ENCODE measurements at regions not wholly inside any gene's neighbourhood (a gene's known extent, or its start where the extent isn't known, plus 50 kb on each side); places are given as distances from the start of the nearest gene placed in this dataset.
"Not testable (repeated sequence)": the region's sequence is repeated elsewhere in the genome, so short reads cannot be mapped to it uniquely, and the experiment has no call there.

- DNase-seq (ENCODE audit: low read depth in 2 of 2), result no peak
Measured at GRCh38 chr11:114929351-114930000, 251.1 kb downstream of the NXPE2 start.

GRCh38 chr11:114938799-114939198 is 260.5 kb downstream of the NXPE2 start:
- DNase-seq (ENCODE audit: low read depth in 2 of 2), result no peak

DNA sequence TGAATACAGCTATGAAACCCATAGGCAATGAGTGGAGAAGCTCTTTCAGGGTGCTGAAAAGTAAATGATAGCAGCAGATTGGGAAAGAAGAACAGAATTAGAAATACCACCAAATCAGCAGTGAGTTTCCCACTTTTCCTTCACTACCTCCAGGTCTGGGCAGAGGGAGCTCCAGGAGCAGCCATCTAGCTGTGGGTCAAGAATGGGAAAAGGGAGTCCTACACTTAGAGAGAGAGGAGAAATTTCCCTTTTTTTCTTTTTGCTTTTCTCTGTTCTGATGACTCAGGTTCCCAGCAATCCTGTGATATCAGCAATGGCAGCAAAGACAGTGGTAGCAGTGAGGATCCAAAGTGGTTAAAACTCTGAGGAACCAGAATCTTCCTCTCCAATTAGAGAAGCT is 263.9 kb downstream of the NXPE2 start:
- DNase-seq (ENCODE audit: low read depth in 2 of 2), result no peak

GRCh38 chr11:114949614-114950351 is 271.5 kb downstream of the NXPE2 start:
- DNase-seq (ENCODE audit: low read depth in 2 of 2), result no peak

- DNase-seq (ENCODE audit: low read depth in 2 of 2), result no peak
Measured at GRCh38 chr11:114953039-114953438, 274.7 kb downstream of the NXPE2 start.

GRCh38 chr11:114955923-114956322 is 277.6 kb downstream of the NXPE2 start:
- no peak for DNase-seq (ENCODE audit: low read depth in 2 of 2)

GRCh38 chr11:114956566-114956965 is 278.2 kb downstream of the NXPE2 start:
- no peak for DNase-seq (ENCODE audit: low read depth in 2 of 2)

GRCh38 chr11:114959953-114960505 is 281.7 kb downstream of the NXPE2 start:
- no peak for DNase-seq (ENCODE audit: low read depth in 2 of 2)

DNA sequence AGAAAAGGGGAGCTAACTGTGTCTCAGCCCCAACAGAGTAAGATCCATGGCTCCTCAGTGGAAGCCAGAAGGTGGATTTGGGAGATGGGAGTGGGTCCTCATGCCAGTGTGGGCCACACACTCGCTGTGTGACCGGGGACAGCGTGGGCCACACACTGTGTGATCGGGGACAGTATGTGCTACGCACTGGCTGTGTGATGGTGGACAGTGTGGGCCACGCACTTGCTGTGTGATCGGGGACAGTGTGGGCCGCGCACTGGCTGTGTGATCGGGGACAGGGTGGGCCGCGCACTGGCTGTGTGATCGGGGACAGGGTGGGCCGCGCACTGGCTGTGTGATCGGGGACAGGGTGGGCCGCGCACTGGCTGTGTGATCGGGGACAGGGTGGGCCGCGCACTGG is 282.5 kb downstream of the NXPE2 start:
- DNase-seq (ENCODE audit: low read depth in 2 of 2), result not testable (repeated sequence)

DNA sequence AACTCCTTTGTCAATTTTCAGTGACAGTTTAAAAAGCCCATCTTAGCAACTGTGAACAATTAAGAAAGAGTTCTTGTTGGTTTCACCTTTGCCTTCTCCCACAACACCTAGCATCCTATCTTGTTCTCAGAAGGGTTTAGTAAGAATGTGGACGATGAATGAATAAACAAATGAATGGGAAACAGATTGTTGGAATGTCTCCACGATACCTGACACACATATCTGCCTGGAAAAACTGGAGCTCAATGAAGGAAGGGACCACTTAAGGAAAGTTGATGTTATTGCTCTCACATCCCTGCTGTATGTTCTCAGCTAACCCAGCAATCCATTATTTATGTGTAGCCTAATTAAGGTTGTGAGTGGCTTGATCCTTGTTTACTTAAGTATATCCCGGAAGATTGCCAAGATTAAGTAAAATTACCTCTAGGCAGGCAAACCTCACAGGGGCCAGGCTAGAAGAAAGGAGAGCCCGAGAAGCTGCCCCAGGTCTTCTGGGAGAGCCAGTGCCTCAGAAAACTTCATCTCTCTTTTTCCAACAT is 286.4 kb downstream of the NXPE2 start:
- no peak for DNase-seq (ENCODE audit: low read depth in 2 of 2)

GRCh38 chr11:114970927-114971645 is 292.8 kb downstream of the NXPE2 start:
- no peak for DNase-seq (ENCODE audit: low read depth in 2 of 2)

GRCh38 chr11:114972105-114972504 is 293.8 kb downstream of the NXPE2 start:
- no peak for DNase-seq (ENCODE audit: low read depth in 2 of 2)

GRCh38 chr11:114977651-114978050 is 299.3 kb downstream of the NXPE2 start:
- no peak for DNase-seq (ENCODE audit: low read depth in 2 of 2)

- no peak for DNase-seq (ENCODE audit: low read depth in 2 of 2)
Measured at GRCh38 chr11:114982141-114982540, 303.8 kb downstream of the NXPE2 start.

GRCh38 chr11:114984611-114985163 is 306.4 kb downstream of the NXPE2 start:
- no peak for DNase-seq (ENCODE audit: low read depth in 2 of 2)

DNA sequence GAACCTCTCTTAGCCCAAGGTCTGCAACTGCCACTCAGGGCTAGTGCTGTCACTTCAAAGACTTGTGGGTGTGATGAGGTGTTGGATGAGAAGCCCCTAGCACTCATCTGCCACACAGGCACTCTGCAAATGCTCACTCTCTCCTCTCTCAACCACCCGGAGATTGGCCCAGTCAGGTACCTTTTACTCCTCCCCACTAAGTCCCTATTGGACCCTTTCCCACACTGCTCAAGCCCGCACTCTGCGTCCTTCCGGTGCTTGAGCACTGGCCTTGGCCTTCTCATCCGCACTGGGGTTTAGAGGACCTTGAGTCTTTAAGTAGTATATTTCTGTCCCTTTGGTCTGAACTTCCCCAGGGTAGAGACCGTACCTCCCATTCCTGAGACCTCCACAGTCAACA is 308.0 kb downstream of the NXPE2 start:
- DNase-seq (ENCODE audit: low read depth in 2 of 2), result no peak

DNA sequence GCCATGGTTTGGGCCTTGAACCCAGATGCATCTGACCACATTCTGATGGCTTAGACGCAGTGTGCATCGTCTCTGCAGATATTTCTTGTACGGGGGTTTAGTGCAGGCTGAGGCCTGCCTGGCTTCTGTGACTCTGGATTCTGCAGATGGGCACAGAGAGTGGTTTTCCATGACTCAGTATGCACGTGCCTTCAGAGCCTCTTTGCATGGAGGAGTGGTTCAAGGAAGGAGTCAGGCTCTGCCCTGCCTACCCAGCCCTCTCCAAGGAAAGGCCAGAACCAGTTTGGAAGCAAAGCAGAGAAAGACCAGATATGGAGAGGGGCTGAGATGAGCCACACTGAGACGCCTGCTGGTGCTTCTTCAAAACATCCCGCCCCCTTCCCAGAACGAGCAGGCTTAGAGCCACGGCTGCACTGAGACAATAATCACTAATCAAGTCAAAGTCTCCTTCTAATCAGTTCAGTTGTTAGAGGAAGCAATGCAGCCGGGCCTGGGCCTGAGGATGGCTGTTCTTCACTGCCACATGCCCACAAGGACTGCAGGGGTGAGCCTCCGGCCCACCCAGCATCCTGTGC is 308.9 kb downstream of the NXPE2 start:
- no peak for DNase-seq (ENCODE audit: low read depth in 2 of 2)

DNA sequence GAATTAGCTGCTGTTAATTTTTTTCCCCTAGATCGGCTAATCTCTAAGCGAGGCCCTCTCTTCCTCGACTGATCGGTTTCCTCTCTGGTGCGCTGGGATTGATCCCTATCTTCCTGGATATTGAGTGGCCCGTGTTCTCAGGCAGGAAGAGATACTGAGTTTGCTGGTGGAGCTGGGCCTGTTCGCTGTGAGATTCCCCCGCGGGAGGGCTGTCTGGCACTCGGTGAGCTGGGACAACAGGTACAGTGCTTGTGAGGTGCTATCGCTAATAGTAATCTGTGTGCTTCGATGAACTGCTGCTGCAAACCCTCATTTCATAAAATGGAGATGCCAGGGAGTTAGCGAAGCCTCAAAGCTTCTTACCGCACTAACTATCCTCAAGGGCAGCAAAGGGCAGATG is 310.3 kb downstream of the NXPE2 start:
- no peak for DNase-seq (ENCODE audit: low read depth in 2 of 2)

DNA sequence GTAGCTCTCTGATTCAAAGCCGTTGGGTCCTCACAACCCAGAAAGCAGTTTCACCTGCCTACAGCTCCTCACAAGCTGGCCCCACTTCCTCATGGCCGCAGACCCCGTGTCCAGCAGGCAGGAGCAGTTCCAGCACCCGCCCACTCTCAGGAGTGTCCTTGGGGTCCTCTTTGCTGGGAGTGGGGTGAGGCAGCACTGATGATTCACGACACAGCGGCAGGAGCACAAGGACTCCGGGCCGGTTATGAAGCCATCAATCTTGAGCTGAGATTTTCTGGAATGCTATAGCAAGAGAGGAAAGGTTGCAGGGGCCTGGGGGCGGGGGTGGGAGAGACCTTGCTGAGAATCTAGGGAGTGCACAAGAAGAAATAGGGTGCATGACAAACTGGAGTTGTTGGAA is 311.2 kb downstream of the NXPE2 start:
- no peak for DNase-seq (ENCODE audit: low read depth in 2 of 2)

- DNase-seq (ENCODE audit: low read depth in 2 of 2), result no peak
Measured at GRCh38 chr11:115005663-115006062, 327.3 kb downstream of the NXPE2 start.

DNA sequence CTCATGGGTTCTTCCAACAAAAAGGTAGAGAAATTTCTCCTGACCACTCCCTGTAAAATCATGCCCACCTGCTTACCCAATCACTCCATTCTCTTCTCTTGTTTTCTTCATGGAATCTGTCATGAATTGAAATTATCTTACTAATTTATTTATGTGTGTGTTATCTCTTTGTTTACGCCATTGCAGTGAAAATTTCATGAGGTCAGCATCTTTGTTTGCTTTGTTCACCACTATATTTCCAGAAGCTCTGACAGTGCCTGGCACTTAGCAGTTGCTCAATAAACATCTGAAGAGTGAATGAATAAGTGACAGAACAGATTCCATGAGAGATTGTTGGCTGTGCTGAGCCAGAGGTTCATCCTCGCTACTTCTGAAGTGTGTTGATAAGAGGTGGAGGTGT is 329.5 kb downstream of the NXPE2 start:
- no peak for DNase-seq (ENCODE audit: low read depth in 2 of 2)

All from dermis microvascular lymphatic vessel endothelial cell (primary cell).